A549 (cell line): ENCODE measurements at regions not wholly inside any gene's neighbourhood (a gene's known extent, or its start where the extent isn't known, plus 50 kb on each side); places are given as distances from the start of the nearest gene placed in this dataset.

Source experiments
- ATAC-seq, 2 experiments: fragments of 200-7000 bp in 1 of 2; fragments of >200 bp in 1 of 2; cut with Nextera tagmentation in 1 of 2; cut with Tn5 transposase in 1 of 2; 3 replicates each; pipeline versions ENCODE4 v1.8.0 to v1.9.1; 2018 to 2020; ENCODE audit warnings: mild to moderate bottlenecking in 1 of 2, moderate library complexity in 1 of 2
- CTCF ChIA-PET: fragments of 300-600 bp; sonication (Branson Sonifier 250); formaldehyde crosslinking; extraction: SDS; loops from one replicate; lab custom pipeline; 2021; ENCODE audit warnings: antibody characterized with exemption, inconsistent platforms; lab: Yijun Ruan, JAX
- POLR2A ChIA-PET: fragments of 350-600 bp; formaldehyde crosslinking; extraction: SDS; loops from one replicate; lab custom pipeline; 2021; ENCODE audit warnings: antibody characterized with exemption, inconsistent platforms; lab: Yijun Ruan, JAX
- DNase-seq, 2 experiments: peaks; one replicate each; pipeline versions ENCODE4 v3.0.0 to v3.0.0-alpha.2; 2011 to 2016; ENCODE audit warnings: low read depth in 1 of 2, low spot score in 1 of 2
- FAIRE-seq: peaks from 2 replicates; lab custom pipeline; 2011; peaks lifted over from hg19 to GRCh38; lab: Jason Lieb, UNC
- H3K27ac ChIP-seq, 2 experiments: fragments of >200 bp; sonication (Bioruptor Twin); formaldehyde crosslinking; 3 replicates each; pipeline ENCODE4 v1.5.1; 2016 to 2017
- H3K4me1 ChIP-seq: fragments of >200 bp; sonication (Bioruptor Twin); formaldehyde crosslinking; 3 replicates; pipeline ENCODE4 v1.6.1; 2016
- H3K4me2 ChIP-seq: fragments of >200 bp; sonication (Bioruptor Twin); formaldehyde crosslinking; 3 replicates; pipeline ENCODE4 v1.6.1; 2016
- H3K4me3 ChIP-seq: fragments of >200 bp; sonication (Bioruptor Twin); formaldehyde crosslinking; 3 replicates; pipeline ENCODE4 v1.5.1; 2016
- H3K9me3 ChIP-seq: fragments of >200 bp; sonication (Bioruptor Twin); formaldehyde crosslinking; 3 replicates; pipeline ENCODE4 v1.6.1; 2016
- CBX2 ChIP-seq: fragments of 200-600 bp; sonication (generic); IDR thresholded peaks from 2 replicates; pipeline ENCODE4 v1.6.1; 2016; ENCODE audit warnings: low read depth, mild to moderate bottlenecking, borderline replicate concordance
- CHD2 ChIP-seq: fragments of 150-350 bp; IDR thresholded peaks from 2 replicates; pipeline ENCODE4 v1.6.1; 2014; ENCODE audit warnings: low read length; ENCODE audit not compliant: partially characterized antibody
- CHD4 ChIP-seq: fragments of 200-600 bp; sonication (generic); IDR thresholded peaks from 2 replicates; pipeline ENCODE4 v1.6.1; 2016; ENCODE audit warnings: antibody characterized with exemption, mild to moderate bottlenecking, borderline replicate concordance
- EHMT2 ChIP-seq: fragments of 200-600 bp; sonication (generic); IDR thresholded peaks from 2 replicates; pipeline ENCODE4 v1.6.1; 2016; ENCODE audit warnings: antibody characterized with exemption, low read depth, mild to moderate bottlenecking, moderate library complexity
- FOXS1 ChIP-seq: fragments of 250-450 bp; sonication (Bioruptor Pico); IDR thresholded peaks from 2 replicates; pipeline ENCODE4 v1.5.0; 2020; ENCODE audit warnings: mild to moderate bottlenecking, moderate library complexity
- HOXA7 ChIP-seq: fragments of 250-450 bp; sonication (Bioruptor Pico); IDR thresholded peaks from 2 replicates; pipeline ENCODE4 v1.5.0; 2020; ENCODE audit warnings: mild to moderate bottlenecking, moderate library complexity
- JUNB ChIP-seq: fragments of >200 bp; sonication (Bioruptor Twin); formaldehyde crosslinking; IDR thresholded peaks from 2 replicates; pipeline ENCODE4 v1.6.1; 2016
- MAZ ChIP-seq: fragments of 150-350 bp; IDR thresholded peaks from 2 replicates; pipeline ENCODE4 v1.6.1; 2014; ENCODE audit warnings: antibody characterized with exemption, low read depth, low read length, borderline replicate concordance
- NFE2L2 ChIP-seq: fragments of 150-350 bp; conservative IDR thresholded peaks from 2 replicates; pipeline ENCODE4 v1.6.1; 2014; ENCODE audit warnings: low read length
- POLR2A ChIP-seq: IDR thresholded peaks from 2 replicates; pipeline ENCODE4 v1.6.1; 2012; ENCODE audit warnings: mild to moderate bottlenecking, low read length
- RNF2 ChIP-seq: fragments of 200-600 bp; sonication (generic); IDR thresholded peaks from 2 replicates; pipeline ENCODE4 v1.6.1; 2016; ENCODE audit warnings: low read depth, mild to moderate bottlenecking, antibody characterized with exemption, moderate library complexity, borderline replicate concordance
- TP53 ChIP-seq: fragments of 250-450 bp; sonication (Bioruptor Pico); IDR thresholded peaks from 2 replicates; pipeline ENCODE4 v1.5.0; 2021; ENCODE audit warnings: mild to moderate bottlenecking, moderate library complexity
- ZC3H11A ChIP-seq: fragments of 450-650 bp; IDR thresholded peaks from 2 replicates; pipeline ENCODE4 v1.6.1; 2014; ENCODE audit warnings: antibody characterized with exemption, mild to moderate bottlenecking
- WGBS: methylation state at CpG from one replicate; pipeline ENCODE4 v1.1.6; 2017; ENCODE audit errors: missing lambda C conversion rate; 5-methylcytosine and 5-hydroxymethylcytosine counted together
- TF ChIP-seq, protein P1 (sequence below): fragments of 200-600 bp; sonication (generic); IDR thresholded peaks from 2 replicates; pipeline ENCODE4 v1.6.1; 2016; ENCODE audit warnings: antibody characterized with exemption, mild to moderate bottlenecking, moderate library complexity
- TF ChIP-seq, protein P2 (sequence below): fragments of 450-650 bp; IDR thresholded peaks from 2 replicates; pipeline ENCODE4 v1.6.1; 2014; ENCODE audit warnings: antibody characterized with exemption
- TF ChIP-seq, protein P3 (sequence below): fragments of >200 bp; sonication (Bioruptor Twin); formaldehyde crosslinking; IDR thresholded peaks from 2 replicates; pipeline ENCODE4 v1.6.1; 2016
- TF ChIP-seq, protein P4 (sequence below): fragments of 250-450 bp; sonication (Bioruptor Pico); IDR thresholded peaks from 2 replicates; pipeline ENCODE4 v1.5.0; 2021; ENCODE audit warnings: mild to moderate bottlenecking, moderate library complexity, borderline replicate concordance
- TF ChIP-seq, protein P5 (sequence below): fragments of 250-450 bp; sonication (Bioruptor Pico); IDR thresholded peaks from 2 replicates; pipeline ENCODE4 v1.5.0; 2020; ENCODE audit warnings: low read depth, mild to moderate bottlenecking, moderate library complexity

DNA sequence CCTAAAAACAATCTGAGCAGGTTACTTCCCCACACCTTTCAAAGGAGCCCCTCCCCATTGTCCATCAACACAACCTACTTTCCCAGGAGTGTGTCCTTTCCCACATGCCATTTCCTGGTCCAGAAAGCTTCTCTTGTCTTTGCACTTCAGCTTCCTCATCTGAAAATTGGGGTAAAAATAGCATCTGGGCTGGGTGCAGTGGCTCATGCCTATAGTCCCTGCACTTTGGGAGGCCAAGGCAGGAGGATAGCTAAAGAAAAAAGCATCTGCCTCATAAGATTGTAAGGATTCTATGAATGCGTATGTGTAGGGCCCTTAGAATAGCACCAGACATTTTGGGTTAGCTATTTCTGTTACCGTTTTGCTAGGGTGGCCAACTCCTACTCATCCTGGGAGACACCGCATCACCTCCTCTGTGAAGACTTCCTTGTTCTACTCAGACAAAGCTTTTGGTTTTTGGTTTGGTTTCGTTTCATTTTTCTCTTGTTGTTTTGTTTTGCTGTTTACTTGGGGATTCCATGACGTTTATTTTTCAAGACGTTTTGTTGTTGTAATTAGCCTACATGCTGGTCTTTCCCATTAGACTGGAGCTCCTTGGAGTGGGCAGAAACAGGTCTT, 224.4 kb upstream of the TLE3 start:
- 56% methylated on average over 6 of the region's 6 CpGs for WGBS
- no peak for FAIRE-seq
- DNase-seq: no peak
- H3K4me1 ChIP-seq: peaks cover 11% of the 10 kb centered on the region; the same call in 2 of the 3 replicates
- no peak for ATAC-seq
- H3K4me3 ChIP-seq: no peak overlapping the region
- TF ChIP-seq ZC3H11A (no peak), RNF2 (no peak), CHD4 (no peak)
- TF ChIP-seq, protein P1, sequence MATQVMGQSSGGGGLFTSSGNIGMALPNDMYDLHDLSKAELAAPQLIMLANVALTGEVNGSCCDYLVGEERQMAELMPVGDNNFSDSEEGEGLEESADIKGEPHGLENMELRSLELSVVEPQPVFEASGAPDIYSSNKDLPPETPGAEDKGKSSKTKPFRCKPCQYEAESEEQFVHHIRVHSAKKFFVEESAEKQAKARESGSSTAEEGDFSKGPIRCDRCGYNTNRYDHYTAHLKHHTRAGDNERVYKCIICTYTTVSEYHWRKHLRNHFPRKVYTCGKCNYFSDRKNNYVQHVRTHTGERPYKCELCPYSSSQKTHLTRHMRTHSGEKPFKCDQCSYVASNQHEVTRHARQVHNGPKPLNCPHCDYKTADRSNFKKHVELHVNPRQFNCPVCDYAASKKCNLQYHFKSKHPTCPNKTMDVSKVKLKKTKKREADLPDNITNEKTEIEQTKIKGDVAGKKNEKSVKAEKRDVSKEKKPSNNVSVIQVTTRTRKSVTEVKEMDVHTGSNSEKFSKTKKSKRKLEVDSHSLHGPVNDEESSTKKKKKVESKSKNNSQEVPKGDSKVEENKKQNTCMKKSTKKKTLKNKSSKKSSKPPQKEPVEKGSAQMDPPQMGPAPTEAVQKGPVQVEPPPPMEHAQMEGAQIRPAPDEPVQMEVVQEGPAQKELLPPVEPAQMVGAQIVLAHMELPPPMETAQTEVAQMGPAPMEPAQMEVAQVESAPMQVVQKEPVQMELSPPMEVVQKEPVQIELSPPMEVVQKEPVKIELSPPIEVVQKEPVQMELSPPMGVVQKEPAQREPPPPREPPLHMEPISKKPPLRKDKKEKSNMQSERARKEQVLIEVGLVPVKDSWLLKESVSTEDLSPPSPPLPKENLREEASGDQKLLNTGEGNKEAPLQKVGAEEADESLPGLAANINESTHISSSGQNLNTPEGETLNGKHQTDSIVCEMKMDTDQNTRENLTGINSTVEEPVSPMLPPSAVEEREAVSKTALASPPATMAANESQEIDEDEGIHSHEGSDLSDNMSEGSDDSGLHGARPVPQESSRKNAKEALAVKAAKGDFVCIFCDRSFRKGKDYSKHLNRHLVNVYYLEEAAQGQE: no peak
- TF ChIP-seq, protein P2, sequence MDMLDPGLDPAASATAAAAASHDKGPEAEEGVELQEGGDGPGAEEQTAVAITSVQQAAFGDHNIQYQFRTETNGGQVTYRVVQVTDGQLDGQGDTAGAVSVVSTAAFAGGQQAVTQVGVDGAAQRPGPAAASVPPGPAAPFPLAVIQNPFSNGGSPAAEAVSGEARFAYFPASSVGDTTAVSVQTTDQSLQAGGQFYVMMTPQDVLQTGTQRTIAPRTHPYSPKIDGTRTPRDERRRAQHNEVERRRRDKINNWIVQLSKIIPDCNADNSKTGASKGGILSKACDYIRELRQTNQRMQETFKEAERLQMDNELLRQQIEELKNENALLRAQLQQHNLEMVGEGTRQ: no peak
- no peaks in the 10 kb centered on the region for H3K9me3 ChIP-seq
- CTCF ChIA-PET: interaction anchor here (0.7 to 2.8 kb wide), 5 partner anchors 10 to 41 kb away, joined by 3 to 19 read pairs (median 4); no protein-coding TSS in a partner anchor
- H3K27ac ChIP-seq: no peak overlapping the region
- H3K4me2 ChIP-seq: no peak overlapping the region
- POLR2A ChIA-PET: no interaction called here

DNA sequence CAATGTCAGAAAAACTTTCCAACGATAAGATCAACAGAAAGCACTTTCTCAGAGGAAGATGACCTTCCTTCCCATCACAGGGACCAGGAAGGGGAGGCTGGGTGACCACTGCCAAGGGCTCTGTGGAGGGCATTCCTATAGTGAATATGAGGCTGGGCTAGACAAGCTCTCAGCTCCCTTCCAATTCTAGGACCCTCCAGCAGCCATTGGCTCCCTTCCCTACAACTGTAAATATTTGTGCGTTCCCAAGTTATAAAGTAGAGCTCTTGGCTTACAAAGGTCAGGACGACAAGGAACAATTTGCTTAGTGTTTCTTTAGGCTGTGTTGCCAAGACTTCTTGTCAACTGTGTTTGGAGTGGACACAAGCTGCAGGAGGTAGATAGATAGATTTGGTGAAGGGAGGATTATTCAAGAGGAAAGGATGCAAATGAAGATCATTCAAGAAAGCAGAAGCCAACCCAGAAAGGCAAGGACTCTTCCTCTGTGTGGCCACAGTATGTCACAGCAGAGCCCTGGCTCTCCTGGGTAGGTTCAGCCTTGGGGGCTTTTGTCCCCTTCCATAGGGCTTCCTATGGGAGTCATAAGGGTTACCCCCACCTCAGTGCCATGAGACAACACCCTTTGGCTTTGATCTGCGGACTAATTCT, 223.6 kb upstream of the TLE3 start:
- ATAC-seq: no peak
- no peak overlapping the region for H3K4me3 ChIP-seq
- ChIA-PET CTCF (interaction anchor here (0.7 to 2.8 kb wide), 3 partner anchors 10 to 42 kb away, joined by 3 to 19 read pairs (median 4); no protein-coding TSS in a partner anchor), POLR2A (no interaction called here)
- no peak overlapping the region for H3K27ac ChIP-seq
- no peaks in the 10 kb centered on the region for H3K9me3 ChIP-seq
- no peak for FAIRE-seq
- WGBS: 71% methylated on average over 4 of the region's 4 CpGs
- H3K4me1 ChIP-seq: peaks cover 11% of the 10 kb centered on the region; the same call in 2 of the 3 replicates
- no peak for DNase-seq
- TF ChIP-seq, protein P3, sequence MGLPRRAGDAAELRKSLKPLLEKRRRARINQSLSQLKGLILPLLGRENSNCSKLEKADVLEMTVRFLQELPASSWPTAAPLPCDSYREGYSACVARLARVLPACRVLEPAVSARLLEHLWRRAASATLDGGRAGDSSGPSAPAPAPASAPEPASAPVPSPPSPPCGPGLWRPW: no peak
- no peak for TF ChIP-seq MAZ
- no peak for TF ChIP-seq CBX2
- H3K4me2 ChIP-seq: no peak overlapping the region

DNA sequence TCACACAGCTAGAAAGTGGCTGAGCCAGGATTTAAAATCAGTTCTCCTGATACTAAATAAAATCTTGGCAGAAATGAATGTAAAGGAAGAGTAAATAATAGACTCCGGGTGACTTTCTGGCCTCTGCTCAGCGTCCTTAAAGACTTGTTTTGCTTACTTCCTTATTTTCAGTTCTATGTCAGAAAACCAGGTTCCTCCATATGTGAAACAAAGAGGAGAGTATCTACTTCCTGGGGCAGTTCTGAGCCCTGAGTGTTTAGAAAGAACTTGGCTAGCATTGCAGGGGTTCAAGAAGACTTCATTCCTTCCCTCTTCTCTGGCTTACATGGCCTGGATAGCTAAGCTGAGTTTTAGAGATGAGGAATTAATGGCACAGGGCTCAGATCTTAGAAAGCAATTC, 222.8 kb upstream of the TLE3 start:
- no peak overlapping the region for H3K27ac ChIP-seq
- ChIA-PET CTCF (interaction anchor here (0.5 to 2.8 kb wide), 2 partner anchors 11 to 27 kb away, joined by 4 to 19 read pairs; no protein-coding TSS in a partner anchor), POLR2A (no interaction called here)
- no peak overlapping the region for H3K4me2 ChIP-seq
- WGBS: 50% methylated on average over 2 of the region's 2 CpGs
- no peaks in the 10 kb centered on the region for H3K9me3 ChIP-seq
- DNase-seq (no peak), FAIRE-seq (no peak), ATAC-seq (no peak)
- peaks cover 11% of the 10 kb centered on the region; the same call in 2 of the 3 replicates for H3K4me1 ChIP-seq
- H3K4me3 ChIP-seq: no peak overlapping the region
- no peak for TF ChIP-seq FOXS1
- no peak for TF ChIP-seq HOXA7 (CRISPR knock-in tag)
- no peak for TF ChIP-seq NFE2L2
- TF ChIP-seq ZC3H11A: no peak
- TF ChIP-seq, all 56 proteins: peak for 0

DNA sequence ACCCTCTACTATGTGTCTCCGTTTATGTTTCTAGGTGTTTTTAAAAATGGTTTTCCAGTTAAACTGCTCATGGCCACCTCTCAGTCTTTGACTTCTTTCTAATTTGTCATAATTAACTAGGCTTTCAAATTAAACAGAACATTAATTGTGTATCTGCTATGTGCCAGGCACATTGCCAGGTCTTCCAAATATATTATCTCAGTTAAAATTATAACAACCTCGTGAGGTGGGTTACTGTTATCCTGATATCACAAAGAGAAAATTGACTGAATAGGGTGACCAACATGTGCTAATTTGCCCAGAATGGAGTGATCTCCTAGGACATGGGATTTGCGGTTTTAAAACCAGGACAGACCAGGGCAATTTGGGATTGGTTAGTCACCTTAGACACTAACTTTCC, 222.4 kb upstream of the TLE3 start:
- FAIRE-seq (no peak), DNase-seq (no peak), ATAC-seq (no peak)
- Histone ChIP-seq H3K27ac (no peak overlapping the region), H3K9me3 (no peaks in the 10 kb centered on the region), H3K4me3 (no peak overlapping the region), H3K4me1 (peaks cover 11% of the 10 kb centered on the region; the same call in 2 of the 3 replicates), H3K4me2 (no peak overlapping the region)
- ChIA-PET POLR2A (no interaction called here), CTCF (interaction anchor here (0.5 to 2.8 kb wide), 2 partner anchors 12 to 27 kb away, joined by 4 to 19 read pairs; no protein-coding TSS in a partner anchor)
- WGBS: 73% methylated on average over 3 of the region's 3 CpGs
- TF ChIP-seq JUNB (no peak), MAZ (no peak), NFE2L2 (no peak), POLR2A (no peak), CHD2 (no peak), TP53 (no peak), EHMT2 (no peak)
- TF ChIP-seq, protein P4, sequence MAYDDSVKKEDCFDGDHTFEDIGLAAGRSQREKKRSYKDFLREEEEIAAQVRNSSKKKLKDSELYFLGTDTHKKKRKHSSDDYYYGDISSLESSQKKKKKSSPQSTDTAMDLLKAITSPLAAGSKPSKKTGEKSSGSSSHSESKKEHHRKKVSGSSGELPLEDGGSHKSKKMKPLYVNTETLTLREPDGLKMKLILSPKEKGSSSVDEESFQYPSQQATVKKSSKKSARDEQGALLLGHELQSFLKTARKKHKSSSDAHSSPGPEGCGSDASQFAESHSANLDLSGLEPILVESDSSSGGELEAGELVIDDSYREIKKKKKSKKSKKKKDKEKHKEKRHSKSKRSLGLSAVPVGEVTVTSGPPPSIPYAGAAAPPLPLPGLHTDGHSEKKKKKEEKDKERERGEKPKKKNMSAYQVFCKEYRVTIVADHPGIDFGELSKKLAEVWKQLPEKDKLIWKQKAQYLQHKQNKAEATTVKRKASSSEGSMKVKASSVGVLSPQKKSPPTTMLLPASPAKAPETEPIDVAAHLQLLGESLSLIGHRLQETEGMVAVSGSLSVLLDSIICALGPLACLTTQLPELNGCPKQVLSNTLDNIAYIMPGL (CRISPR knock-in tag): no peak
- TF ChIP-seq, protein P2: no peak
- TF ChIP-seq, protein P5, sequence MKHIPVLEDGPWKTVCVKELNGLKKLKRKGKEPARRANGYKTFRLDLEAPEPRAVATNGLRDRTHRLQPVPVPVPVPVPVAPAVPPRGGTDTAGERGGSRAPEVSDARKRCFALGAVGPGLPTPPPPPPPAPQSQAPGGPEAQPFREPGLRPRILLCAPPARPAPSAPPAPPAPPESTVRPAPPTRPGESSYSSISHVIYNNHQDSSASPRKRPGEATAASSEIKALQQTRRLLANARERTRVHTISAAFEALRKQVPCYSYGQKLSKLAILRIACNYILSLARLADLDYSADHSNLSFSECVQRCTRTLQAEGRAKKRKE (CRISPR knock-in tag): no peak
